ENCODE measurements at regions not wholly inside any gene's neighbourhood (a gene's known extent, or its start where the extent isn't known, plus 50 kb on each side); places are given as distances from the start of the nearest gene placed in this dataset.

GRCh38 chr2:176638167-176639015 lies 369.1 kb downstream of the MTX2 start:
- H3K36me3 ChIP-seq (ENCODE audit: control insufficient read depth in 4 of 4, insufficient read depth in 3 of 4, low read depth in 1 of 4, low read length in 3 of 4), result no peaks in the 10 kb centered on the region
- H3K27me3 ChIP-seq (ENCODE audit: control insufficient read depth in 4 of 4, insufficient read depth in 4 of 4, low read length in 3 of 4), result peaks cover 5 to 34% (median 15%) of the 10 kb centered on the region in 4 donors
- peaks cover 0 to 11% (median 6%) of the 10 kb centered on the region in 4 donors for H3K4me1 ChIP-seq (ENCODE audit: control insufficient read depth in 4 of 4, insufficient read depth in 4 of 4, low read length in 3 of 4)
- H3K4me3 ChIP-seq (ENCODE audit: low read depth in 1 of 3, low read length in 3 of 3), result peak overlapping the region in 2 of 3 donors; percentile 72 to 74
- no peak overlapping the region for H3K27ac ChIP-seq (ENCODE audit: low read depth in 1 of 2, low read length in 2 of 2)
- no peak overlapping the region for H3K9ac ChIP-seq (ENCODE audit: low read depth in 1 of 2, low read length in 2 of 2)
- H3K9me3 ChIP-seq (ENCODE audit: control insufficient read depth in 4 of 4, low read length in 3 of 4), result no peaks in the 10 kb centered on the region
- 7% methylated on average over 39 of the region's 39 CpGs for WGBS
- TF ChIP-seq, protein P1, sequence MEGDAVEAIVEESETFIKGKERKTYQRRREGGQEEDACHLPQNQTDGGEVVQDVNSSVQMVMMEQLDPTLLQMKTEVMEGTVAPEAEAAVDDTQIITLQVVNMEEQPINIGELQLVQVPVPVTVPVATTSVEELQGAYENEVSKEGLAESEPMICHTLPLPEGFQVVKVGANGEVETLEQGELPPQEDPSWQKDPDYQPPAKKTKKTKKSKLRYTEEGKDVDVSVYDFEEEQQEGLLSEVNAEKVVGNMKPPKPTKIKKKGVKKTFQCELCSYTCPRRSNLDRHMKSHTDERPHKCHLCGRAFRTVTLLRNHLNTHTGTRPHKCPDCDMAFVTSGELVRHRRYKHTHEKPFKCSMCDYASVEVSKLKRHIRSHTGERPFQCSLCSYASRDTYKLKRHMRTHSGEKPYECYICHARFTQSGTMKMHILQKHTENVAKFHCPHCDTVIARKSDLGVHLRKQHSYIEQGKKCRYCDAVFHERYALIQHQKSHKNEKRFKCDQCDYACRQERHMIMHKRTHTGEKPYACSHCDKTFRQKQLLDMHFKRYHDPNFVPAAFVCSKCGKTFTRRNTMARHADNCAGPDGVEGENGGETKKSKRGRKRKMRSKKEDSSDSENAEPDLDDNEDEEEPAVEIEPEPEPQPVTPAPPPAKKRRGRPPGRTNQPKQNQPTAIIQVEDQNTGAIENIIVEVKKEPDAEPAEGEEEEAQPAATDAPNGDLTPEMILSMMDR (IDR thresholded peaks at IDR 0.05; ENCODE audit: low read depth, low read length, missing input control), result peak; percentile 83
- TF ChIP-seq JUND (IDR thresholded peaks at IDR 0.05), result no peak
- no peak for TF ChIP-seq ATF3 (IDR thresholded peaks at IDR 0.05)
- no peak for TF ChIP-seq SP1 (IDR thresholded peaks at IDR 0.05)
- peak; percentile 68 to 77 for TF ChIP-seq RAD21 (IDR thresholded peaks at IDR 0.05)
- peak; percentile 56 for DNase-seq (ENCODE audit: low spot score)

DNA sequence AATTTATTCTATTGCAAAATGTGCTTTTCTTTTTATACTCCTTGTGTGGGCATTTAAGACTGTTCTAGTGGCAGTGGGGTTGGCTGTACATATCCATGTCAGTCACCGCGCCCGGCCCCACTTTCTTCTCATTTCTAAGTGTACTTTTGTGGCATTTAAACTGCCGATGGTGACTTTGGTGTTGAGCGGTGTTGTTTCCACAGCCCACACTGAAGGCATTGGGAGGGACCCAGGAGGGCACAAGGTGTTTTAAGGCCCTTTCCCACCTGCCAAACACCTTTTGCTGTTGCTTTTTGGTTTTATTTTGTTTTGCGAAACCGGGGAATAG lies 369.7 kb downstream of the MTX2 start:
- Histone ChIP-seq H3K9me3 (ENCODE audit: control insufficient read depth in 4 of 4, low read length in 3 of 4) (no peaks in the 10 kb centered on the region), H3K9ac (ENCODE audit: low read depth in 1 of 2, low read length in 2 of 2) (no peak overlapping the region), H3K27me3 (ENCODE audit: control insufficient read depth in 4 of 4, insufficient read depth in 4 of 4, low read length in 3 of 4) (peaks cover 5 to 36% (median 14%) of the 10 kb centered on the region in 4 donors), H3K27ac (ENCODE audit: low read depth in 1 of 2, low read length in 2 of 2) (no peak overlapping the region), H3K36me3 (ENCODE audit: control insufficient read depth in 4 of 4, insufficient read depth in 3 of 4, low read depth in 1 of 4, low read length in 3 of 4) (no peaks in the 10 kb centered on the region), H3K4me1 (ENCODE audit: control insufficient read depth in 4 of 4, insufficient read depth in 4 of 4, low read length in 3 of 4) (peaks cover 0 to 11% (median 6%) of the 10 kb centered on the region in 4 donors), H3K4me3 (ENCODE audit: low read depth in 1 of 3, low read length in 3 of 3) (no peak overlapping the region)
- DNase-seq (ENCODE audit: low spot score), result no peak
- TF ChIP-seq, protein P2, sequence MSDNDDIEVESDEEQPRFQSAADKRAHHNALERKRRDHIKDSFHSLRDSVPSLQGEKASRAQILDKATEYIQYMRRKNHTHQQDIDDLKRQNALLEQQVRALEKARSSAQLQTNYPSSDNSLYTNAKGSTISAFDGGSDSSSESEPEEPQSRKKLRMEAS (IDR thresholded peaks at IDR 0.05), result no peak
- TF ChIP-seq, protein P1 (IDR thresholded peaks at IDR 0.05; ENCODE audit: low read depth, low read length, missing input control), result no peak
- TF ChIP-seq, protein P3, sequence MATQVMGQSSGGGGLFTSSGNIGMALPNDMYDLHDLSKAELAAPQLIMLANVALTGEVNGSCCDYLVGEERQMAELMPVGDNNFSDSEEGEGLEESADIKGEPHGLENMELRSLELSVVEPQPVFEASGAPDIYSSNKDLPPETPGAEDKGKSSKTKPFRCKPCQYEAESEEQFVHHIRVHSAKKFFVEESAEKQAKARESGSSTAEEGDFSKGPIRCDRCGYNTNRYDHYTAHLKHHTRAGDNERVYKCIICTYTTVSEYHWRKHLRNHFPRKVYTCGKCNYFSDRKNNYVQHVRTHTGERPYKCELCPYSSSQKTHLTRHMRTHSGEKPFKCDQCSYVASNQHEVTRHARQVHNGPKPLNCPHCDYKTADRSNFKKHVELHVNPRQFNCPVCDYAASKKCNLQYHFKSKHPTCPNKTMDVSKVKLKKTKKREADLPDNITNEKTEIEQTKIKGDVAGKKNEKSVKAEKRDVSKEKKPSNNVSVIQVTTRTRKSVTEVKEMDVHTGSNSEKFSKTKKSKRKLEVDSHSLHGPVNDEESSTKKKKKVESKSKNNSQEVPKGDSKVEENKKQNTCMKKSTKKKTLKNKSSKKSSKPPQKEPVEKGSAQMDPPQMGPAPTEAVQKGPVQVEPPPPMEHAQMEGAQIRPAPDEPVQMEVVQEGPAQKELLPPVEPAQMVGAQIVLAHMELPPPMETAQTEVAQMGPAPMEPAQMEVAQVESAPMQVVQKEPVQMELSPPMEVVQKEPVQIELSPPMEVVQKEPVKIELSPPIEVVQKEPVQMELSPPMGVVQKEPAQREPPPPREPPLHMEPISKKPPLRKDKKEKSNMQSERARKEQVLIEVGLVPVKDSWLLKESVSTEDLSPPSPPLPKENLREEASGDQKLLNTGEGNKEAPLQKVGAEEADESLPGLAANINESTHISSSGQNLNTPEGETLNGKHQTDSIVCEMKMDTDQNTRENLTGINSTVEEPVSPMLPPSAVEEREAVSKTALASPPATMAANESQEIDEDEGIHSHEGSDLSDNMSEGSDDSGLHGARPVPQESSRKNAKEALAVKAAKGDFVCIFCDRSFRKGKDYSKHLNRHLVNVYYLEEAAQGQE (IDR thresholded peaks at IDR 0.05), result no peak
- TF ChIP-seq JUND (IDR thresholded peaks at IDR 0.05) (no peak), RXRA (IDR thresholded peaks at IDR 0.05) (no peak), FOXA1 (IDR thresholded peaks at IDR 0.05) (no peak), HNF4G (IDR thresholded peaks at IDR 0.05) (no peak), TAF1 (conservative IDR thresholded peaks at IDR 0.05) (no peak), HNF4A (conservative IDR thresholded peaks at IDR 0.05) (no peak), SP1 (IDR thresholded peaks at IDR 0.05) (no peak), ATF3 (IDR thresholded peaks at IDR 0.05) (no peak), GABPA (IDR thresholded peaks at IDR 0.05 in 1 of 2, conservative IDR thresholded peaks at IDR 0.05 in 1 of 2) (no peak), EGR1 (IDR thresholded peaks at IDR 0.05; ENCODE audit: low read depth in 2 of 2) (no peak), NR2F2 (IDR thresholded peaks at IDR 0.05) (no peak)
- TF ChIP-seq, protein P4, sequence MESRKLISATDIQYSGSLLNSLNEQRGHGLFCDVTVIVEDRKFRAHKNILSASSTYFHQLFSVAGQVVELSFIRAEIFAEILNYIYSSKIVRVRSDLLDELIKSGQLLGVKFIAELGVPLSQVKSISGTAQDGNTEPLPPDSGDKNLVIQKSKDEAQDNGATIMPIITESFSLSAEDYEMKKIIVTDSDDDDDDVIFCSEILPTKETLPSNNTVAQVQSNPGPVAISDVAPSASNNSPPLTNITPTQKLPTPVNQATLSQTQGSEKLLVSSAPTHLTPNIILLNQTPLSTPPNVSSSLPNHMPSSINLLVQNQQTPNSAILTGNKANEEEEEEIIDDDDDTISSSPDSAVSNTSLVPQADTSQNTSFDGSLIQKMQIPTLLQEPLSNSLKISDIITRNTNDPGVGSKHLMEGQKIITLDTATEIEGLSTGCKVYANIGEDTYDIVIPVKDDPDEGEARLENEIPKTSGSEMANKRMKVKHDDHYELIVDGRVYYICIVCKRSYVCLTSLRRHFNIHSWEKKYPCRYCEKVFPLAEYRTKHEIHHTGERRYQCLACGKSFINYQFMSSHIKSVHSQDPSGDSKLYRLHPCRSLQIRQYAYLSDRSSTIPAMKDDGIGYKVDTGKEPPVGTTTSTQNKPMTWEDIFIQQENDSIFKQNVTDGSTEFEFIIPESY (IDR thresholded peaks at IDR 0.05), result no peak
- WGBS, result 62% methylated on average over 7 of the region's 7 CpGs
